Head of caudate nucleus (tissue), 42 donors: ENCODE measurements at regions not wholly inside any gene's neighbourhood (a gene's known extent, or its start where the extent isn't known, plus 50 kb on each side); places are given as distances from the start of the nearest gene placed in this dataset.
"Not testable (repeated sequence)": the region's sequence is repeated elsewhere in the genome, so short reads cannot be mapped to it uniquely, and the experiment has no call there.

ENCODE experiments used
- DNase-seq, 42 donors: peaks; one replicate each; pipeline versions ENCODE4 v3.0.0 to v3.0.0-alpha.2; 2020 to 2021; ENCODE audit warnings: mixed read lengths in 7 of 42
- intact Hi-C: fragments of 100-400 bp; cut with DNase I; formaldehyde crosslinking; loops from one replicate; pipeline ENCODE4 v1.15.0; 2022

- intact Hi-C loops = no loop called here
- DNase-seq = no peak
These were observed 72.9 kb downstream of the ZNF783 start for GRCh38 chr7:149334930-149335329.

GRCh38 chr7:149348758-149349369 lies 86.9 kb downstream of the ZNF783 start:
- intact Hi-C loops = no loop called here
- DNase-seq = no peak

- intact Hi-C loops = no loop called here
- peak in 4 of 42 donors; percentile 9 to 41 (median 32) for DNase-seq
These were observed 91.9 kb downstream of the ZNF783 start for GRCh38 chr7:149353739-149354504.

GRCh38 chr7:149355035-149355389 lies 93.0 kb downstream of the ZNF783 start:
- intact Hi-C loops, DNase-seq: not testable (repeated sequence)

- intact Hi-C loops = no loop called here
- DNase-seq = no peak
These were observed 93.5 kb downstream of the ZNF783 start for GRCh38 chr7:149355390-149356048.

- no peak for DNase-seq
- intact Hi-C loops = no loop called here
These were observed 98.2 kb downstream of the ZNF777 start for GRCh38 chr7:149362696-149363095.

GRCh38 chr7:149367418-149368180 lies 93.3 kb downstream of the ZNF777 start:
- intact Hi-C loops = no loop called here
- DNase-seq = no peak

GRCh38 chr7:149369497-149369896 lies 91.4 kb downstream of the ZNF777 start:
- intact Hi-C loops = no loop called here
- DNase-seq = no peak

- no peak for DNase-seq
- intact Hi-C loops = no loop called here
These were observed 90.1 kb downstream of the ZNF777 start for GRCh38 chr7:149370790-149371189.

DNA sequence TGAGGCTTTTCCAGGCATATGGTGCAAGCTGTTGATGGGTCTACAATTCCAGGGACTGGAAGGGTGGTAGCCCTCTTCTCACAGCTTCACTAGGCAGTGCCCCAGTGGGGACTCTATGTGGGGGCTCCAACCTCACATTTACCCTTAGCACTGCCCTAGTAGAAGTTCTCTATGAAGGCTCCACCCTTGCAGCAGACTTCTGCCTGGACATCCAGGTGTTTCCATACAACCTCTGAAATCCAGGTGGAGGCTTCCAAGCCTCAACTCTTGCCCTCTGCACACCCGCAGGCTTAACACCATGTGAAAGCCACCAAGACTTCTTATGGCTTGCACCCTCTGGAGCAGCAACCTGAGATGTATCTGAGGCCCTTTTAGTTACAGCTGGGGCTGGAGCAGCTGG lies 87.8 kb downstream of the ZNF777 start:
- intact Hi-C loops = no loop called here

DNA sequence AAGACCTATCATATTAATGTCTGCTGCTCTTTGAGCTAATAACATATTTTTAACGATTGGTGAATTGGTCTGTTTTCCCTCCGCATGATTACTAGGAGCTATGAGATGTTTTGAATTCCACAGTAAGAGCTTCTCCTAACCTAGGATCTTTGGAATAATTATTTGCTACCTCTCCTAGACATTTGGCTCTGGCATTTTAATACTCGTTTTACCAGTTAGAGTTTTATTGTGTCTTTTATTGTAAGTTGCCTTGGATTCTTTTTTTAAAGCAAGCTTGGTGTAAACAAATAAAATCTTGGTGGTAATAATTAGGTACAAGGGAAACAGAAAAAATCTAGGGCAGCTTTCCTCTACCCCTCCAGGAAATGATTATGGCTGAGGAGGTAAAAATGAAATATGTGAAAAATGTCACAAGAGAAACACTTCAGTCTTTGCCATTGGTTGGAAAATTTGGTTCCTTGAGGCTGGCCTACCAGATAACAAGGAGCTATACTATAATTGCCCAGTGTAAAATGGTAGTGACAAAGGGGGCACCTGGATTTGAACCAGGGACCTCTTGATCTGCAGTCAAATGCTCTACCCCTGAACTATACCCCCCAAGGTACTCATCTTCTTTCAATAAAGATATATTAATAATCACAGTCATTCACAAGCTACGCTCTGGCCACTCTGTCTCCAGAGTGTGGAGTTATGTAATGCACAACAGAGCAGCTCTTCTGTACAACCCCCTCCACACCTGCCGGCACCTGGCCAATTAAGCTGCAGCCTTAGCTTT lies 85.4 kb downstream of the ZNF777 start:
- no peak for DNase-seq
- intact Hi-C loops = no loop called here

More for the DNA sequence above, 87.8 kb downstream of the ZNF777 start:
- DNase-seq = no peak

DNA sequence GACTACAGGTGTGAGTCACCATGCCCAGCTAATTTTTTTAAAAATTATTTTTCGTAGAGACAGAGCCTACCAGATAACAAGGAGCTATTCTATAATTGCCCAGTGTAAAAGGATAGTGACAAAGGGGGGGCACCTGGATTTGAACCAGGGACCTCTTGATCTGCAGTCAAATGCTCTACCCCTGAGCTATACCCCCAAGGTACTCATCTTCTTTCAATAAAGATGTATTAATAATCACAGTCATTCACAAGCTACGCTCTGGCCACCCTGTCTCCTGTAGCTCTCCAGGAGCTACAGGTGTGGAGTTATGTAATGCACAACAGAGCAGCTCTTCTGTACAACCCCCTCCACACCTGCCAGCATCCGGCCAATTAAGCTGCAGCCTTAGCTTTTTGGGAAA lies 83.5 kb downstream of the ZNF777 start:
- intact Hi-C loops = no loop called here
- DNase-seq = no peak

DNA sequence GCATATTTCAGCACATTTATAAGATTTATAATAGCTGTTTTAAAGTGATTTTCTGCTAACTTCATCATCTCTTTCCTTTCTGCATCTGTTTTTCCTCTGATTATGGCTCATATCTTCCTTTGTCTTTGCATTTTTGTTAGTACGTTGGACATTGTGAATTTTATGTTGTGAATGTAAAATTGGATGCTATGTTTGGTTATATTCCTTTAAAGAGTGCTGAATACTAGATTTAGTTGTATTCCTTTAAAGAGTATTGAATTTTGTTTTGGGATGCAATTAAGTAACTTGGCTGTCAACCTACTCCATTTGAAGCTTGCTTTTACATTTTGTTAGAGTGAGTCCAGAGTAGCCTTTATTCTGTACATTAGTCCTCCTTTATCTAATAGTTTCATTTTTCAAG lies 81.2 kb downstream of the ZNF777 start:
- intact Hi-C loops = no loop called here
- no peak for DNase-seq

- intact Hi-C loops = no loop called here
- peak in 1 of 42 donors; percentile 3 for DNase-seq
These were observed 79.6 kb downstream of the ZNF777 start for GRCh38 chr7:149381245-149381644.
